HG03342 (cell line): ENCODE measurements at regions not wholly inside any gene's neighbourhood (a gene's known extent, or its start where the extent isn't known, plus 50 kb on each side); places are given as distances from the start of the nearest gene placed in this dataset.
A peak's percentile ranks its signal among the peaks of the same experiment; 100 is the strongest.

ENCODE experiments used
- ATAC-seq: cut with Tn5 transposase; IDR thresholded peaks from one replicate; pipeline ENCODE4 v1.9.1; 2021; ENCODE audit warnings: mild to moderate bottlenecking, moderate library complexity; ENCODE audit not compliant: unreplicated experiment

- no peak for ATAC-seq
Measured at GRCh38 chr1:101316256-101316655, 79.4 kb downstream of the S1PR1 start.

GRCh38 chr1:101316799-101317198 lies 80.0 kb downstream of the S1PR1 start:
- no peak for ATAC-seq

GRCh38 chr1:101317590-101317989 lies 80.8 kb downstream of the S1PR1 start:
- ATAC-seq, result no peak

- ATAC-seq, result no peak
Measured at GRCh38 chr1:101323535-101323934, 86.7 kb downstream of the S1PR1 start.

GRCh38 chr1:101325144-101325543 lies 88.3 kb downstream of the S1PR1 start:
- ATAC-seq, result no peak

GRCh38 chr1:101330427-101331130 lies 93.8 kb downstream of the S1PR1 start:
- no peak for ATAC-seq

GRCh38 chr1:101331794-101332193 lies 95.0 kb downstream of the S1PR1 start:
- ATAC-seq, result no peak

- no peak for ATAC-seq
Measured at GRCh38 chr1:101332633-101333032, 95.8 kb downstream of the S1PR1 start.

- ATAC-seq, result no peak
Measured at GRCh38 chr1:101333186-101333585, 96.4 kb downstream of the S1PR1 start.

GRCh38 chr1:101337968-101338367 lies 101.1 kb downstream of the S1PR1 start:
- no peak for ATAC-seq

GRCh38 chr1:101338714-101339430 lies 102.1 kb downstream of the S1PR1 start:
- no peak for ATAC-seq

GRCh38 chr1:101344745-101345144 lies 107.9 kb downstream of the S1PR1 start:
- no peak for ATAC-seq

- ATAC-seq, result no peak
Measured at GRCh38 chr1:101346419-101346818, 109.6 kb downstream of the S1PR1 start.

- ATAC-seq, result no peak
Measured at GRCh38 chr1:101356013-101356412, 119.2 kb downstream of the S1PR1 start.

- peak; percentile 33 for ATAC-seq
Measured at GRCh38 chr1:101356604-101357443, 120.0 kb downstream of the S1PR1 start.

- peak; percentile 99 for ATAC-seq
Measured at GRCh38 chr1:101357444-101357986, 120.7 kb downstream of the S1PR1 start.

- no peak for ATAC-seq
Measured at GRCh38 chr1:101360506-101360905, 123.7 kb downstream of the S1PR1 start.

- no peak for ATAC-seq
Measured at GRCh38 chr1:101363891-101364318, 127.1 kb downstream of the S1PR1 start.

GRCh38 chr1:101364370-101365120 lies 127.7 kb downstream of the S1PR1 start:
- ATAC-seq, result no peak

GRCh38 chr1:101365186-101365585 lies 128.4 kb downstream of the S1PR1 start:
- no peak for ATAC-seq

GRCh38 chr1:101365878-101366277 lies 129.1 kb downstream of the S1PR1 start:
- no peak for ATAC-seq
